ENCODE measurements at regions not wholly inside any gene's neighbourhood (a gene's known extent, or its start where the extent isn't known, plus 50 kb on each side); places are given as distances from the start of the nearest gene placed in this dataset.

GRCh38 chr9:100697339-100697738 is 119.5 kb downstream of the CAVIN4 start:
- TF ChIP-seq IRF3 (IDR thresholded peaks at IDR 0.05) (no peak), SIN3A (IDR thresholded peaks at IDR 0.05; ENCODE audit: low read depth, low read length) (no peak), MAX (IDR thresholded peaks at IDR 0.05; ENCODE audit: low read depth, low read length) (no peak), CTCF (IDR thresholded peaks at IDR 0.05 in 2 of 3, conservative IDR thresholded peaks at IDR 0.05 in 1 of 3; ENCODE audit: control insufficient read depth in 2 of 3, extremely low read depth in 1 of 3, insufficient read depth in 1 of 3, low read depth in 3 of 3, low read length in 3 of 3) (no peak), JUNB (IDR thresholded peaks at IDR 0.05) (no peak), ZSCAN29 (IDR thresholded peaks at IDR 0.05) (no peak)
